SU-DHL-6 (cell line): ENCODE measurements at regions not wholly inside any gene's neighbourhood (a gene's known extent, or its start where the extent isn't known, plus 50 kb on each side); places are given as distances from the start of the nearest gene placed in this dataset.

Experiments
- H2AFZ ChIP-seq: fragments of 200-600 bp; sonication (generic); 2 replicates; pipeline ENCODE4 v1.6.1; 2014; ENCODE audit warnings: low read depth, mild to moderate bottlenecking, moderate library complexity, mixed read lengths, antibody characterized with exemption, low read length; ENCODE audit not compliant: severe bottlenecking
- H3F3A ChIP-seq: fragments of 200-600 bp; shearing (Covaris generic); 2 replicates; pipeline ENCODE4 v1.6.0; 2016; ENCODE audit warnings: antibody characterized with exemption, mild to moderate bottlenecking; ENCODE audit not compliant: insufficient read depth
- H3K27ac ChIP-seq: fragments of 200-600 bp; sonication (generic); 2 replicates; pipeline ENCODE4 v1.5.1; 2016; ENCODE audit warnings: low read depth, mild to moderate bottlenecking, low read length, moderate library complexity, mixed read lengths
- H3K27me3 ChIP-seq: fragments of 200-600 bp; sonication (generic), shearing (Covaris generic); 2 replicates; pipeline ENCODE4 v1.6.0; 2014; ENCODE audit warnings: mild to moderate bottlenecking, low read length
- H3K36me3 ChIP-seq: fragments of 200-600 bp; sonication (generic); 2 replicates; pipeline ENCODE4 v1.6.1; 2014; ENCODE audit warnings: mild to moderate bottlenecking, low read length, mixed read lengths
- H3K4me2 ChIP-seq: fragments of 300-600, 200-600 bp; shearing (Covaris generic), sonication (generic); 2 replicates; pipeline ENCODE4 v1.6.0; 2014; ENCODE audit warnings: low read length, low read depth, mild to moderate bottlenecking; ENCODE audit not compliant: poor library complexity, severe bottlenecking
- H3K4me3 ChIP-seq: fragments of 200-600 bp; sonication (generic); 2 replicates; pipeline ENCODE4 v1.5.1; 2014; ENCODE audit warnings: antibody characterized with exemption, low read length, mild to moderate bottlenecking, mixed read lengths; ENCODE audit not compliant: insufficient read depth, poor library complexity, severe bottlenecking
- H3K79me2 ChIP-seq: fragments of 200-600 bp; sonication (generic); 2 replicates; pipeline ENCODE4 v1.6.1; 2014; ENCODE audit warnings: mild to moderate bottlenecking, low read length, moderate library complexity; ENCODE audit not compliant: insufficient read depth
- H3K9ac ChIP-seq: fragments of 200-600 bp; sonication (generic); 2 replicates; pipeline ENCODE4 v1.7.0; 2014; ENCODE audit warnings: mild to moderate bottlenecking, low read length
- H3K9me2 ChIP-seq: fragments of 200-600 bp; sonication (generic); replicated peaks from 2 replicates; pipeline ENCODE4 v1.6.1; 2014; ENCODE audit warnings: low read length; ENCODE audit not compliant: insufficient read depth
- H3K9me3 ChIP-seq: fragments of 200-600 bp; sonication (generic); 2 replicates; pipeline ENCODE4 v1.6.1; 2014; ENCODE audit warnings: low read length, mixed read lengths; ENCODE audit not compliant: insufficient read depth
- H4K20me1 ChIP-seq: fragments of 200-600 bp; sonication (generic); 2 replicates; pipeline ENCODE4 v1.6.1; 2014; ENCODE audit warnings: low read depth, mild to moderate bottlenecking, antibody characterized with exemption, low read length, moderate library complexity, mixed read lengths
- CTCF ChIP-seq: fragments of 200-600 bp; sonication (generic); IDR thresholded peaks from one replicate; pipeline ENCODE4 v1.5.1; 2017; ENCODE audit warnings: antibody characterized with exemption, mild to moderate bottlenecking, low read length, moderate library complexity; ENCODE audit not compliant: insufficient read depth, poor library complexity, severe bottlenecking
- EZH2phosphoT487 ChIP-seq: fragments of 200-600 bp; sonication (generic), shearing (Covaris generic); conservative IDR thresholded peaks from 2 replicates; pipeline ENCODE4 v1.6.1; 2018; ENCODE audit warnings: mild to moderate bottlenecking, antibody characterized with exemption, low read length, moderate library complexity, mixed read lengths

GRCh38 chr7:28246921-28247461 lies 66.4 kb upstream of the JAZF1 start:
- no peaks in the 10 kb centered on the region for H3K36me3 ChIP-seq
- H3K9me2 ChIP-seq: no peaks in the 10 kb centered on the region
- no peak overlapping the region for H3K4me3 ChIP-seq
- H3K4me2 ChIP-seq: no peak overlapping the region
- H2AFZ ChIP-seq: no peak overlapping the region
- TF ChIP-seq EZH2phosphoT487: no peak
- no peak for TF ChIP-seq CTCF
- H3K9me3 ChIP-seq: no peaks in the 10 kb centered on the region
- H3K27ac ChIP-seq: no peak overlapping the region
- H3K9ac ChIP-seq: no peak overlapping the region
- no peaks in the 10 kb centered on the region for H4K20me1 ChIP-seq
- H3K27me3 ChIP-seq: no peaks in the 10 kb centered on the region
- no peaks in the 10 kb centered on the region for H3K79me2 ChIP-seq
- no peaks in the 10 kb centered on the region for H3F3A ChIP-seq

GRCh38 chr7:28258240-28258639 lies 77.6 kb upstream of the JAZF1 start:
- no peaks in the 10 kb centered on the region for H4K20me1 ChIP-seq
- no peak overlapping the region for H3K9ac ChIP-seq
- no peaks in the 10 kb centered on the region for H3K27me3 ChIP-seq
- no peak overlapping the region for H2AFZ ChIP-seq
- H3F3A ChIP-seq: no peaks in the 10 kb centered on the region
- no peak overlapping the region for H3K4me2 ChIP-seq
- no peak overlapping the region for H3K27ac ChIP-seq
- TF ChIP-seq CTCF (no peak), EZH2phosphoT487 (no peak)
- H3K36me3 ChIP-seq: no peaks in the 10 kb centered on the region
- no peaks in the 10 kb centered on the region for H3K9me2 ChIP-seq
- no peaks in the 10 kb centered on the region for H3K9me3 ChIP-seq
- H3K79me2 ChIP-seq: no peaks in the 10 kb centered on the region
- H3K4me3 ChIP-seq: no peak overlapping the region

GRCh38 chr7:28260969-28261368 lies 80.4 kb upstream of the JAZF1 start:
- Histone ChIP-seq H3K36me3 (no peaks in the 10 kb centered on the region), H4K20me1 (no peaks in the 10 kb centered on the region), H3K27me3 (no peaks in the 10 kb centered on the region), H3K27ac (no peak overlapping the region), H3K9me3 (no peaks in the 10 kb centered on the region), H3K4me2 (no peak overlapping the region), H3K4me3 (no peak overlapping the region), H3F3A (no peaks in the 10 kb centered on the region), H3K9me2 (no peaks in the 10 kb centered on the region), H3K9ac (no peak overlapping the region), H3K79me2 (no peaks in the 10 kb centered on the region), H2AFZ (no peak overlapping the region)
- TF ChIP-seq EZH2phosphoT487: no peak
- TF ChIP-seq CTCF: no peak
